NCI-H2029 (cell line): ENCODE measurements at regions not wholly inside any gene's neighbourhood (a gene's known extent, or its start where the extent isn't known, plus 50 kb on each side); places are given as distances from the start of the nearest gene placed in this dataset.
"Not testable (repeated sequence)": the region's sequence is repeated elsewhere in the genome, so short reads cannot be mapped to it uniquely, and the experiment has no call there.

Experiments used
- DNase-seq: peaks from one replicate; lab custom pipeline; 2025; lab: John Stamatoyannopoulos, UW

- no peak for DNase-seq
Measured at GRCh38 chr5:29161399-29162291, 2031.8 kb upstream of the CDH6 start.

DNA sequence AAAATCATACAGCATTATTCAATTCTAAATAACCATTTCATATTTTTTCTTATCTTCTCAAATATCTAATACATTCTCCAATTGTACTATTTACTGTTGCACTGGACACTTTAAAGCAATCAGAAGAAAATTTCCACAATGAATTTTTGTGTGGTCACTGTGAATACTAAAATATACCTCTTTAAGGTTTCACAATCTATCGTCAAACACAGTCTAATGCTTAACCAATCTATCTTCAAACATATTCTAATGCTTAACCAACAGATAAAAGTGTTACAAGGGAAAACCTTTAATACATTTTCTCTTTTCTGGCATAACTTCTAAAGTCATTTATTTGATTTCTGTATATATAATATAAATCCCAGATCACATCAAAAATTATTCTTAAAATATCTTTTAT lies 2035.5 kb upstream of the CDH6 start:
- DNase-seq, result no peak

GRCh38 chr5:29150840-29151239 lies 2042.6 kb upstream of the CDH6 start:
- no peak for DNase-seq

DNA sequence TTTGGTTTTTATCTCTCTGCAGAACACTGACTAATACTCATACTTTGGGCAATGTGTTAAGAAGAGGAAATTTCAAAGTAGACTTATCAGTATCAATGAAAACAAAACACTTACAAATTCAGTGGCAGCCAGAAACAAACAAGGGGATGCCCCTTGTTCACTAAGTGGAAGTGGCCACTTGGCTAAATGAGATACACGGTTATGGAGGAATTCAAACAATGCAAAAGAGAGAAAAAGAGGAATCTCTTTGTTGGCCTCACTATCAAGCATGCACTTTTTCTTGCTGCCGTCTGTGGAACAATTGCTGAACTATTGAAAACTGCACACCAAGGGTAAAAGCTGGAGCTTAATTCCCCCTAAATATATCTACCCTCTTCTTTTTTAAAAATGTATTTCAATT lies 2044.9 kb upstream of the CDH6 start:
- DNase-seq, result no peak

- no peak for DNase-seq
Measured at GRCh38 chr5:29148073-29148472, 2045.4 kb upstream of the CDH6 start.

DNA sequence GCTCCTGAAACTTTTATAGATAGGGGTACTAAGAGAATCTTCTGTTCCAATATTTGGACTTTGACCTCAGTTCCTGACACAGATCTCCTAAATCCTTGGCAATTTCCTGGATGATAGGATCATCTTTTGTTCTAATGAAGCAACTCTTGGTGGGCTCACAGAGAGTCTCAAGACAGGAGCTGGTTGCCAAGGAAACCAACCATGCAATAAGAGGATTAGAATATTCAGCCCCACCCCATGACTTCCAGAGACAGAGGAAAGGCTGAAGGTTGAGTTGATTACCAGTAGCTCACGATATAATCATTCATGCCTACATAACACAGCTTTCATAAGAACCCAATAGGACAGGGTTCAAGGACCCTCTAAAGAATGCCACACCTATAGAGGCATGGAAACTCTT lies 2050.2 kb upstream of the CDH6 start:
- no peak for DNase-seq

DNA sequence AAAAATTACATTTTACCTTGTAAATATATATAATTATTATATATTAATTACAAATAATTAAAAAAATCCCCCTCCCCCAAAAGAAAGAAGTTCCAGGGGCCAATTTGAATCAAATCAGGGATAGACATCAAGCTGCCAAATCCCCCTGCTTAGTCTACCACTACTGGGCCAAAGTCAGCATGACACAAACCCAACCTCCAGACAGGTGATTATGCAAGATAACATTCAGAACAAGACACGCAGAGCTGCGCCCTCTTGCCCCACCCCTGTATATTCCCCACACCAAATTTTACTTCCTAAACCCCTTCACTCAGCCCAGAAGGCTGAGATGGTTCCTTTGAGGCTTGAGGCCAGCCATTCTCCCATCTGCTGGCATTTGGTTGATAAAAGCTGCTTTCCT lies 2059.1 kb upstream of the CDH6 start:
- DNase-seq, result no peak

GRCh38 chr5:29131285-29131684 lies 2062.2 kb upstream of the CDH6 start:
- DNase-seq, result no peak

- no peak for DNase-seq
Measured at GRCh38 chr5:29130786-29131185, 2062.7 kb upstream of the CDH6 start.

GRCh38 chr5:29127524-29128156 lies 2065.8 kb upstream of the CDH6 start:
- DNase-seq, result not testable (repeated sequence)

DNA sequence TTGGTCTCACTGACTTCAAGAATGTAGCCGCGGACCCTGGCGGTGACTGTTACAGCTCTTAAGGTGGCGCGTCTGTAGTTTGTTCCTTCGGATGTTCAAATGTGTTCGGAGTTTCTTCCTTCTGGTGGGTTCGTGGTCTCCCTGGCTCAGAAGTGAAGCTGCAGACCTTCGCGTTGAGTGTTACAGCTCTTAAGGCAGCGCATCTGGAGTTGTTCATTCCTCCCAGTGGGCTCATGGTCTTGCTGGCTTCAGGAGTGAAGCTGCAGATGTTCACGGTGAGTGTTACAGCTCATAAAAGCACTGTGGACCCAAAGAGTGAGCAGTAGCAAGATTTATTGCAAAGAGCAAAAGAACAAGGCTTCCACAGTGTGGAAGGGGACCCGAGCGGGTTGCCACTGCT lies 2067.0 kb upstream of the CDH6 start:
- DNase-seq, result not testable (repeated sequence)

- DNase-seq, result no peak
Measured at GRCh38 chr5:29122306-29122705, 2071.2 kb upstream of the CDH6 start.

- DNase-seq, result no peak
Measured at GRCh38 chr5:29114331-29114768, 2076.0 kb upstream of the CDH9 start.

DNA sequence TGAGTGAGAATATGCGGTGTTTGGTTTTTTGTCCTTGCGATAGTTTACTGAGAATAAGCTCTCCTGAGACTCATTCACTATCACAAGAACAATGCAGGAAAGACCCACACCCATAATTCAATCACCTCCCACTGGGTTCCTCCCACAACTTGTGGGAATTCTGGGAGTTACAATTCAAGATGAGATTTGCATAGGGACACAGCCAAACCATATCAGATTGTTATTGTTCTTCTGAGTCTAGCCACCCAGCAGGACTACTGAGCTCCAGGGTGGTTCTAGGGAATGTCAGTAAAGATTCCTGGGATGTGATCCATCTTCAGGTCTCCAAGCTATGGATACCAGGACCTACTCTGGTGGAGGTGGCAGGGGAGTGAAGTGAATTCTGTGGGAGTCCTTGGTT lies 2075.1 kb upstream of the CDH9 start:
- DNase-seq, result no peak

DNA sequence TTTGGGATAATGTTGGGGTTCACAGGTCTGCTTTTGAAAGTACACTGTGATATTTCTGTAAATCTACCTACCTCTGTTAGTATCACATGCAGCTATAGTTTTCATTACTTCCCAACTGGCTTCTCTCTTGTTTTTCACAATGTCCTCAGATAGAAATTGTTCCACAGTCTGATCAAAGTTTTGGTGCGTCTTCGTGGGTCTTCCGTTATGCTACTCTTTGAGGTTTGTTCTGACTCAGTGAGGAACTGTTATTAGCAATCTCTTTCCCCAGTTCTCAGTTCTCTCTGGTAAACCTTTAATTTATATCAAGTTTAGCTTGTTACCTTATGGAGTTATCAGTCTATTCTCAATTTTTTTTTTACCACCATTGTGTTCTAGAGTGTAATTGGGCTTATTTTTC lies 2061.2 kb upstream of the CDH9 start:
- no peak for DNase-seq

DNA sequence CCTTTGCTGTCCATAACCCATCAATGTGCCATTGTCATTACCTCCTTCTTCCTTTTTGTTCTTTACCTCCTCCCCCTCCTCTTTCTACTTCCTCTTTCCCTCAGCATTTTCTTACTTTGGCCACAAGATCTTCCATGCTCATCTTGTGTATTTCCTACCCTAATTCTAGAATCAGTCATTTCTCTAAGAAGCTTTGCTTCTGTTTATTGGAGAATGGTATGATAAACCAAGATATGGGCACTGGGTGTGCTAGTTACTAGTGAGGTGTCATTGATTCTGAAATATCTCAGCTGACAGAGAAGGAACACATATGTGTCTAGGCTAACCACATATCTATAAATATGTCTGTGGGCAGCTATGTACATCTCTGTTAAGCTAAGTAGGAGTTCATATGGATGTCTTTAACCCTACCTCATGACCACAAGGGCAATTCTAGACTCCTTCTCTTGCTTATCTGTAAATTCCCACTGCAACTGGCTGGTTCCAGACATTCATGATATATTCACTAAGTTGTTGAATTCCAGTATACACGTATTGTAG lies 2051.3 kb upstream of the CDH9 start:
- DNase-seq, result no peak

DNA sequence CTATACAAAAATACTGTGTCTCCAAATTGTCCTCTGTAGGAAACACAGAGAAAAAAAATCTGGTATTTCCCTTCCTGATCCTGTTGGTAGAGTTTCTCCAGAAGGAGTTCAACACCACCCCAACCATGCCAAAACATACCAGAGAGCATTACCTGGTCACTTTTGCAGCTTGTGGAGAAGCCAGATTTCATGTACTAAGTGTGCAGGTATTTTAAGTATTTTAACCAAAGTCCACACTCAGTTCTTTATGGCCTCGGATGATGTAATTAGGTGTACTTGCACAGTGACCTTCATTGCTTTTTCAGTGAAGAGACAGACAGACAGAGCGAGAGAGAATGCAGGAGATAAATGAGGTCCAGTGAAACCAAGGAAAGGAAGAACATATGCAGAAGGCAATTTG lies 2046.8 kb upstream of the CDH9 start:
- DNase-seq, result no peak

DNA sequence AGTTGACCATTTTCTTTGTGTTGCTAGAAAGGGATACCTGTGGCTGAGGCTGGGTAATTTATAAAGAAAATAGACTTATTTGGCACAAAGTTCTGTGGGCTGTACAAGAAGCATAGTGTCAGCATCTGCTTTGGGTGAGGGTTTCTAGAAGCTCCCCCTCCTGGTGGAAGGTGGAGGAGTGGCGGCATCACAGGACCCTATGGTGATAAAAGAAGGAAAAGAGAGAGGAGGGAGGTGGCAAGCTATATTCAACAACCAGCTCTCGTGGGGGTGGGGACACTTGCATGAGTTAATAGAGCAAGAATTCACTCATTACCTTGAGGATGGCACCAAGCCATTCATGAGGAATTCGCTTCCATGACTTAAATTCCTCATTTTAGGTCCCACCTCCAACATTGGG lies 2041.4 kb upstream of the CDH9 start:
- DNase-seq, result no peak

GRCh38 chr5:29077451-29077850 lies 2039.1 kb upstream of the CDH9 start:
- DNase-seq, result no peak

DNA sequence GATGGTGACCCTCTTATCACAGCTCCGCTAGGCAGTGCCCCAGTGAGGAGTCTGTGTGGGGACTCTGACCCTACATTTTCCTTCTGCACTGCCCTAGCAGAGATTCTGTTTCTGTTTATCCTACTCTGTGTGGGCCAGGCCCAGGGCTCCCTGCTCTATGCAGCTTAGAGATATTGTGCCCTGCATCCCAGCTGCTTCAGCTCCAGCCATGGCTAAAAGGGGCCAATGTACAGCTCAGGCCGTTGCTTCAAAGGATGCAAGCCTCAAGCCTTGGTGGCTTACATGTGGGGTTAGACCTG lies 2030.7 kb upstream of the CDH9 start:
- no peak for DNase-seq

- no peak for DNase-seq
Measured at GRCh38 chr5:29061381-29061780, 2023.0 kb upstream of the CDH9 start.

GRCh38 chr5:29054694-29055093 lies 2016.3 kb upstream of the CDH9 start:
- DNase-seq, result no peak

DNA sequence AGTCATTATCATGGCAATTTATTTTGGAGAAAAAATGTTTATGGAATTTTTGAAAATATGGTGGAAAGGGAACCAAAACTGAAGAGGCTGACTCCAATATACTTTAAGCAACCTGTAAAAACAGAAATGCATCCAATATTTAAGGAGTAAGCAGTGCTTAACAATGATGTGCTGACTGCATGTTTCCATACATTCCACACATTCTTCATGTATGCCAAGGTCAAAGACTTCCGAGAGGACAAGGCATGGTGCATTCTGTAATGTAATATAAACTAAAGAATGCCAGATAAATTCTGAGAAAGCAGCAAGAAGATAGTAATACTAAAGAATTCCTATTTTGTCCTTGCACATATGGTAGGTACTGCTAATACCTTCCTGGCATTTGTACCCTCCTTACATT lies 2015.9 kb upstream of the CDH9 start:
- DNase-seq, result no peak

DNA sequence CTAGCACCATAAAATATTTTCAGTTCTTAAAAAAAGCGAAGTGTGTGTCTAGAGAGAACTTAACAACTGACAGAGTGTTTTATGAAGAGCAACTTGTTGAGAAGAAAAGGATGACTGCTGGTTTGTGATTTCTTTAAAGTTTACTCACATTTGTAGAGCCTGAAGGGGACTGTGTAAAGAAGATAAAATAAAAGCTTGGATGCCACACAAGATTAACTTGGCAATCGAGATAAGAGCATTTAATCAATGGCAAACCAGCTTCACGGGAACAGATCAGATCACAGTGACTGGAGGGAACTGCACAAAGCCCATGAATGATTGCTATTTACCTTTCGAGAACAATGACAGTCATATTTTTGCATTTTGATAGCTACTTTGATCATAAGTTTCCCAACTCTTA lies 2013.1 kb upstream of the CDH9 start:
- DNase-seq, result no peak
